ENCODE measurements at regions not wholly inside any gene's neighbourhood (a gene's known extent, or its start where the extent isn't known, plus 50 kb on each side); places are given as distances from the start of the nearest gene placed in this dataset.

- Histone ChIP-seq H3K4me1 (ENCODE audit: control insufficient read depth in 2 of 3, insufficient read depth in 2 of 3, low read depth in 1 of 3, low read length in 3 of 3) (no peaks in the 10 kb centered on the region), H3K27me3 (ENCODE audit: control insufficient read depth, insufficient read depth, low read length) (no peaks in the 10 kb centered on the region), H3K4me3 (ENCODE audit: low read length in 3 of 3) (no peak overlapping the region), H3K27ac (ENCODE audit: low read depth in 2 of 2, low read length in 2 of 2) (no peak overlapping the region), H3K9me3 (ENCODE audit: control insufficient read depth in 2 of 3, insufficient read depth in 1 of 3, low read length in 3 of 3) (peaks cover 0 to 2% (median 0%) of the 10 kb centered on the region in 3 donors), H3K9ac (ENCODE audit: low read length in 3 of 3) (no peak overlapping the region), H3K36me3 (ENCODE audit: control insufficient read depth in 2 of 3, insufficient read depth in 3 of 3, low read length in 3 of 3) (no peaks in the 10 kb centered on the region)
- FAIRE-seq: no peak
- intact Hi-C loops (cut with DNase I): no loop called here
- no peak for TF ChIP-seq CTCF (IDR thresholded peaks at IDR 0.05; ENCODE audit: borderline replicate concordance, extremely low read depth, insufficient read depth)
- DNase-seq: no peak
These were observed 2053.6 kb upstream of the PRR20A start for GRCh38 chr13:55087085-55087484.

- H3K4me1 ChIP-seq (ENCODE audit: control insufficient read depth in 2 of 3, insufficient read depth in 2 of 3, low read depth in 1 of 3, low read length in 3 of 3): no peaks in the 10 kb centered on the region
- intact Hi-C loops (cut with DNase I): no loop called here
- H3K9me3 ChIP-seq (ENCODE audit: control insufficient read depth in 2 of 3, insufficient read depth in 1 of 3, low read length in 3 of 3): peaks cover 0 to 2% (median 0%) of the 10 kb centered on the region in 3 donors
- no peaks in the 10 kb centered on the region for H3K36me3 ChIP-seq (ENCODE audit: control insufficient read depth in 2 of 3, insufficient read depth in 3 of 3, low read length in 3 of 3)
- no peaks in the 10 kb centered on the region for H3K27me3 ChIP-seq (ENCODE audit: control insufficient read depth, insufficient read depth, low read length)
- H3K27ac ChIP-seq (ENCODE audit: low read depth in 2 of 2, low read length in 2 of 2): no peak overlapping the region
- no peak for DNase-seq
- H3K4me3 ChIP-seq (ENCODE audit: low read length in 3 of 3): no peak overlapping the region
- no peak for TF ChIP-seq CTCF (IDR thresholded peaks at IDR 0.05; ENCODE audit: borderline replicate concordance, extremely low read depth, insufficient read depth)
- no peak overlapping the region for H3K9ac ChIP-seq (ENCODE audit: low read length in 3 of 3)
- no peak for FAIRE-seq
These were observed 2050.1 kb upstream of the PRR20A start for GRCh38 chr13:55090612-55091011.

- Histone ChIP-seq H3K9me3 (ENCODE audit: control insufficient read depth in 2 of 3, insufficient read depth in 1 of 3, low read length in 3 of 3) (peaks cover 0 to 2% (median 0%) of the 10 kb centered on the region in 3 donors), H3K4me1 (ENCODE audit: control insufficient read depth in 2 of 3, insufficient read depth in 2 of 3, low read depth in 1 of 3, low read length in 3 of 3) (no peaks in the 10 kb centered on the region), H3K27me3 (ENCODE audit: control insufficient read depth, insufficient read depth, low read length) (no peaks in the 10 kb centered on the region), H3K36me3 (ENCODE audit: control insufficient read depth in 2 of 3, insufficient read depth in 3 of 3, low read length in 3 of 3) (no peaks in the 10 kb centered on the region), H3K27ac (ENCODE audit: low read depth in 2 of 2, low read length in 2 of 2) (no peak overlapping the region), H3K9ac (ENCODE audit: low read length in 3 of 3) (no peak overlapping the region), H3K4me3 (ENCODE audit: low read length in 3 of 3) (no peak overlapping the region)
- intact Hi-C loops (cut with DNase I): no loop called here
- TF ChIP-seq CTCF (IDR thresholded peaks at IDR 0.05; ENCODE audit: borderline replicate concordance, extremely low read depth, insufficient read depth): no peak
- FAIRE-seq (no peak), DNase-seq (no peak)
These were observed 2049.5 kb upstream of the PRR20A start for GRCh38 chr13:55091172-55091571.

- H3K36me3 ChIP-seq (ENCODE audit: control insufficient read depth in 2 of 3, insufficient read depth in 3 of 3, low read length in 3 of 3): no peaks in the 10 kb centered on the region
- no peaks in the 10 kb centered on the region for H3K4me1 ChIP-seq (ENCODE audit: control insufficient read depth in 2 of 3, insufficient read depth in 2 of 3, low read depth in 1 of 3, low read length in 3 of 3)
- H3K4me3 ChIP-seq (ENCODE audit: low read length in 3 of 3): no peak overlapping the region
- H3K27ac ChIP-seq (ENCODE audit: low read depth in 2 of 2, low read length in 2 of 2): no peak overlapping the region
- H3K9ac ChIP-seq (ENCODE audit: low read length in 3 of 3): no peak overlapping the region
- H3K27me3 ChIP-seq (ENCODE audit: control insufficient read depth, insufficient read depth, low read length): no peaks in the 10 kb centered on the region
- no peak for DNase-seq
- no peaks in the 10 kb centered on the region for H3K9me3 ChIP-seq (ENCODE audit: control insufficient read depth in 2 of 3, insufficient read depth in 1 of 3, low read length in 3 of 3)
- intact Hi-C loops (cut with DNase I): no loop called here
- no peak for TF ChIP-seq CTCF (IDR thresholded peaks at IDR 0.05; ENCODE audit: borderline replicate concordance, extremely low read depth, insufficient read depth)
- FAIRE-seq: no peak
These were observed 2034.2 kb upstream of the PRR20A start for GRCh38 chr13:55106509-55106908.

Data from kidney (tissue), 13 donors.